ENCODE measurements at regions not wholly inside any gene's neighbourhood (a gene's known extent, or its start where the extent isn't known, plus 50 kb on each side); places are given as distances from the start of the nearest gene placed in this dataset.

GRCh38 chr4:77342170-77342810, 185.3 kb downstream of the CCNG2 start:
- TF ChIP-seq CTCF (IDR thresholded peaks at IDR 0.05; ENCODE audit: low read depth, low read length), result no peak
- no peak for DNase-seq (ENCODE audit: extremely low read depth, low read depth)

- no peak for DNase-seq (ENCODE audit: extremely low read depth, low read depth)
- TF ChIP-seq CTCF (IDR thresholded peaks at IDR 0.05; ENCODE audit: low read depth, low read length), result no peak
Measured at GRCh38 chr4:77344001-77344400, 187.0 kb downstream of the CCNG2 start.

- no peak for TF ChIP-seq CTCF (IDR thresholded peaks at IDR 0.05; ENCODE audit: low read depth, low read length)
- no peak for DNase-seq (ENCODE audit: extremely low read depth, low read depth)
Measured at GRCh38 chr4:77344784-77345183, 187.8 kb downstream of the CCNG2 start.

- no peak for DNase-seq (ENCODE audit: extremely low read depth, low read depth)
- TF ChIP-seq CTCF (IDR thresholded peaks at IDR 0.05; ENCODE audit: low read depth, low read length), result no peak
Measured at GRCh38 chr4:77347351-77347966, 190.5 kb downstream of the CCNG2 start.

- no peak for TF ChIP-seq CTCF (IDR thresholded peaks at IDR 0.05; ENCODE audit: low read depth, low read length)
- DNase-seq (ENCODE audit: extremely low read depth, low read depth), result no peak
Measured at GRCh38 chr4:77348815-77349214, 191.8 kb downstream of the CCNG2 start.

- DNase-seq (ENCODE audit: extremely low read depth, low read depth), result no peak
- no peak for TF ChIP-seq CTCF (IDR thresholded peaks at IDR 0.05; ENCODE audit: low read depth, low read length)
Measured at GRCh38 chr4:77349364-77349763, 192.4 kb downstream of the CCNG2 start.

- DNase-seq (ENCODE audit: extremely low read depth, low read depth), result no peak
- TF ChIP-seq CTCF (IDR thresholded peaks at IDR 0.05; ENCODE audit: low read depth, low read length), result no peak
Measured at GRCh38 chr4:77349796-77350195, 192.8 kb downstream of the CCNG2 start.
